ENCODE measurements at regions not wholly inside any gene's neighbourhood (a gene's known extent, or its start where the extent isn't known, plus 50 kb on each side); places are given as distances from the start of the nearest gene placed in this dataset.

DNA sequence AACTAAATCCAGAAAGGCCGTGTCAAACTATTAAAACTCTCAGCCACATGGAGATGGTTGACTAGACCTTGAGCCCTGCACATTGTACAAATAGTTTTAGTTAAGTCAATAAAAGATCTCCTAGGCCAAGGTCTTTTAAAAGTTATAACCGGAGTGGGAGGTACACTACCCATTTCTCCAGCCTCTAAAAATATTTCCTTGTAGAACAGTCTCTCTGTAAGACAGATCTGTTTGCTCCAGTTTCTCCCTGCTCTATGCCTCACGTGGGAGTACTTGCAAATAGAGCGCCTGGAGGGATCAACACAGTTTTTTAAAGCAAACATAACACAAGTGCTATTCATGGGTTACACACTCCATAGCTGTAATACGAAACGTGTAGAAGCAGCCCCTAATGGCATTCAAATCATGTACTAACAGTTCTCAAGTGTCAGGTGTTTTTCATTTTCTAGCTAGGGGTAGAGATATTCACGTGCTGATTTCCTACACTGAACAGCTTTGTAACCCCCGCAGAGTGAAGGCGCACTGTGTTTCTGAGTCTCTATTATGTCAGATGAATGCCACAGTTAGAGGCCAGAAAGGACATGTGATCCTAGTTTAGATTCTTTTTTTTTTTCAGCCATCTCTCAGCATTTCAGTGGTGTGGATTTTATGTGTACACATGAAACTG lies 703.4 kb upstream of the GRAMD2B start (continued):
- TF ChIP-seq IKZF2 (IDR thresholded peaks at IDR 0.05), result no peak
- TF ChIP-seq, protein P1, sequence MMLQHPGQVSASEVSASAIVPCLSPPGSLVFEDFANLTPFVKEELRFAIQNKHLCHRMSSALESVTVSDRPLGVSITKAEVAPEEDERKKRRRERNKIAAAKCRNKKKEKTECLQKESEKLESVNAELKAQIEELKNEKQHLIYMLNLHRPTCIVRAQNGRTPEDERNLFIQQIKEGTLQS (IDR thresholded peaks at IDR 0.05; ENCODE audit: borderline replicate concordance, extremely low read depth, low read depth, low read length), result no peak

DNA sequence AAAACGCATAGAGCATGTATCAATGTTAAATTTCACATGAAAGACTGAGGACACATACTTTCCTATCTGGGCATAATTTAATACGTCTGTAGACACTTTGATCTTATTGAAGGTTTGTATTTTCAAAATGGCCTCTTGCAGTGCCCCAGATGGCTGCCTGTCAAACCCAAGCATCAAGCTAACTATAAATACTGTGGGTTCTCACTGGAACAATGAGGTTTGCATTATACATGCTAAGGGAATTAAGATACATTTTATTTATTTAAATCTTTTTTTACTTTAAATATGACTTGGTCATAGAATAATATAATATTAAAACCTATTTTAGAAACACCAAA lies 702.9 kb upstream of the GRAMD2B start:
- ChIA-PET CTCF (no interaction called here), SMC1A (ENCODE audit: uncharacterized antibody, unreplicated experiment) (no interaction called here), RAD21 (ENCODE audit: unreplicated experiment) (interaction anchor here (0.7 kb wide), 1 partner anchor 77 kb away, joined by 3 read pairs; no protein-coding TSS in a partner anchor), POLR2A (no interaction called here)
- Histone ChIP-seq H4K20me1 (ENCODE audit: control insufficient read depth, insufficient read depth) (no peaks in the 10 kb centered on the region), H3K9me3 (replicated peaks; ENCODE audit: control insufficient read depth, insufficient read depth, low read length) (no peaks in the 10 kb centered on the region), H3K27me3 (replicated peaks in 1 of 2; ENCODE audit: control insufficient read depth in 2 of 2, insufficient read depth in 2 of 2, low read length in 1 of 2) (no peaks in the 10 kb centered on the region), H3K27ac (ENCODE audit: control insufficient read depth, insufficient read depth) (no peak overlapping the region), H3K36me3 (ENCODE audit: control insufficient read depth in 2 of 2, insufficient read depth in 2 of 2, low read length in 1 of 2) (no peaks in the 10 kb centered on the region), H3K4me3 (no peak overlapping the region), H2AFZ (ENCODE audit: control insufficient read depth, low read depth, low read length) (no peak overlapping the region), H3K4me1 (ENCODE audit: control insufficient read depth, insufficient read depth, low read length) (no peaks in the 10 kb centered on the region), H3K79me2 (ENCODE audit: control insufficient read depth, insufficient read depth, low read length) (no peaks in the 10 kb centered on the region), H3K9ac (ENCODE audit: control insufficient read depth, insufficient read depth, low read length) (no peak overlapping the region), H3K4me2 (ENCODE audit: control insufficient read depth, insufficient read depth) (no peak overlapping the region)
- in situ Hi-C loops (cut with MboI) (no loop called here), intact Hi-C loops (cut with micrococcal nuclease; ENCODE audit: unreplicated experiment) (no loop called here)
- FAIRE-seq (no peak), DNase-seq (ENCODE audit: low read depth, low spot score) (no peak), ATAC-seq (no peak)
- BruUV-seq (replicated peaks), result no TSS peak
- WGBS (ENCODE audit: insufficient coverage, insufficient replicate concordance, low lambda C conversion rate, missing lambda C conversion rate), result 0% methylated on average over 2 of the region's 2 CpGs
- TF ChIP-seq, protein P2, sequence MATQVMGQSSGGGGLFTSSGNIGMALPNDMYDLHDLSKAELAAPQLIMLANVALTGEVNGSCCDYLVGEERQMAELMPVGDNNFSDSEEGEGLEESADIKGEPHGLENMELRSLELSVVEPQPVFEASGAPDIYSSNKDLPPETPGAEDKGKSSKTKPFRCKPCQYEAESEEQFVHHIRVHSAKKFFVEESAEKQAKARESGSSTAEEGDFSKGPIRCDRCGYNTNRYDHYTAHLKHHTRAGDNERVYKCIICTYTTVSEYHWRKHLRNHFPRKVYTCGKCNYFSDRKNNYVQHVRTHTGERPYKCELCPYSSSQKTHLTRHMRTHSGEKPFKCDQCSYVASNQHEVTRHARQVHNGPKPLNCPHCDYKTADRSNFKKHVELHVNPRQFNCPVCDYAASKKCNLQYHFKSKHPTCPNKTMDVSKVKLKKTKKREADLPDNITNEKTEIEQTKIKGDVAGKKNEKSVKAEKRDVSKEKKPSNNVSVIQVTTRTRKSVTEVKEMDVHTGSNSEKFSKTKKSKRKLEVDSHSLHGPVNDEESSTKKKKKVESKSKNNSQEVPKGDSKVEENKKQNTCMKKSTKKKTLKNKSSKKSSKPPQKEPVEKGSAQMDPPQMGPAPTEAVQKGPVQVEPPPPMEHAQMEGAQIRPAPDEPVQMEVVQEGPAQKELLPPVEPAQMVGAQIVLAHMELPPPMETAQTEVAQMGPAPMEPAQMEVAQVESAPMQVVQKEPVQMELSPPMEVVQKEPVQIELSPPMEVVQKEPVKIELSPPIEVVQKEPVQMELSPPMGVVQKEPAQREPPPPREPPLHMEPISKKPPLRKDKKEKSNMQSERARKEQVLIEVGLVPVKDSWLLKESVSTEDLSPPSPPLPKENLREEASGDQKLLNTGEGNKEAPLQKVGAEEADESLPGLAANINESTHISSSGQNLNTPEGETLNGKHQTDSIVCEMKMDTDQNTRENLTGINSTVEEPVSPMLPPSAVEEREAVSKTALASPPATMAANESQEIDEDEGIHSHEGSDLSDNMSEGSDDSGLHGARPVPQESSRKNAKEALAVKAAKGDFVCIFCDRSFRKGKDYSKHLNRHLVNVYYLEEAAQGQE (IDR thresholded peaks at IDR 0.05; ENCODE audit: low read depth, low read length), result no peak
- TF ChIP-seq RBBP5 (conservative IDR thresholded peaks at IDR 0.05), result no peak
- TF ChIP-seq NFYA (IDR thresholded peaks at IDR 0.05; ENCODE audit: borderline replicate concordance, low read depth, low read length), result no peak
- no peak for TF ChIP-seq EGR1 (IDR thresholded peaks at IDR 0.05; ENCODE audit: borderline replicate concordance in 1 of 2, low read depth in 2 of 2, low read length in 2 of 2)

All from GM12878 (cell line).